Gastroesophageal sphincter (tissue), 4 donors: ENCODE measurements at regions not wholly inside any gene's neighbourhood (a gene's known extent, or its start where the extent isn't known, plus 50 kb on each side); places are given as distances from the start of the nearest gene placed in this dataset.

Experiments
- ATAC-seq: fragments of 150-250 bp; one replicate; pipeline ENCODE4 v1.9.1; 2016; ENCODE audit warnings: mild to moderate bottlenecking, moderate library complexity
- H3K27ac ChIP-seq, 4 donors: fragments of 200-600 bp; sonication (generic) in 3 of 4; 1 replicate in 3 of 4; 2 replicates in 1 of 4; pipeline ENCODE4 v1.5.1; 2016 to 2019
- H3K27me3 ChIP-seq: fragments of 200-600 bp; sonication (generic); one replicate; pipeline ENCODE4 v1.5.1; 2019
- H3K36me3 ChIP-seq, 2 donors: fragments of 200-600 bp; sonication (generic); one replicate each; pipeline ENCODE4 v1.5.1; 2019; ENCODE audit warnings: control low read depth in 1 of 2
- H3K4me1 ChIP-seq, 3 donors: fragments of 200-600 bp; sonication (generic); 1 replicate in 2 of 3; 2 replicates in 1 of 3; pipeline ENCODE4 v1.5.1; 2016 to 2019; ENCODE audit warnings: control low read depth in 2 of 3
- H3K4me3 ChIP-seq, 2 donors: fragments of 200-600 bp; sonication (generic); one replicate each; pipeline ENCODE4 v1.5.1; 2019; ENCODE audit warnings: mild to moderate bottlenecking in 1 of 2, moderate library complexity in 1 of 2
- H3K9me3 ChIP-seq, 3 donors: fragments of 200-600 bp; sonication (generic); one replicate each; pipeline ENCODE4 v1.5.1; 2017 to 2019; ENCODE audit warnings: control low read depth in 2 of 3
- CTCF ChIP-seq, 4 experiments: fragments of 200-600 bp in 2 of 4; fragments of 450-650 bp in 2 of 4; sonication (generic) in 1 of 4; IDR thresholded peaks; one replicate each; pipeline ENCODE4 v1.5.1; 2017 to 2019; ENCODE audit warnings: antibody characterized with exemption in 4 of 4, mild to moderate bottlenecking in 2 of 4, moderate library complexity in 2 of 4
- EP300 ChIP-seq: sonication (generic); formaldehyde crosslinking; IDR thresholded peaks from one replicate; pipeline ENCODE4 v1.6.1; 2017; ENCODE audit warnings: antibody characterized with exemption, mild to moderate bottlenecking
- POLR2A ChIP-seq, 2 donors: fragments of 450-650 bp; IDR thresholded peaks; one replicate each; pipeline ENCODE4 v1.6.1; 2017; ENCODE audit warnings: antibody characterized with exemption in 2 of 2, mild to moderate bottlenecking in 2 of 2, moderate library complexity in 1 of 2
- POLR2AphosphoS5 ChIP-seq: sonication (generic); formaldehyde crosslinking; IDR thresholded peaks from one replicate; pipeline ENCODE4 v1.6.1; 2017; ENCODE audit warnings: antibody characterized with exemption
- WGBS, 2 donors: methylation state at CpG; one replicate each; pipeline ENCODE4 v1.1.5; 2018; ENCODE audit warnings: low coverage in 1 of 2; 5-methylcytosine and 5-hydroxymethylcytosine counted together

DNA sequence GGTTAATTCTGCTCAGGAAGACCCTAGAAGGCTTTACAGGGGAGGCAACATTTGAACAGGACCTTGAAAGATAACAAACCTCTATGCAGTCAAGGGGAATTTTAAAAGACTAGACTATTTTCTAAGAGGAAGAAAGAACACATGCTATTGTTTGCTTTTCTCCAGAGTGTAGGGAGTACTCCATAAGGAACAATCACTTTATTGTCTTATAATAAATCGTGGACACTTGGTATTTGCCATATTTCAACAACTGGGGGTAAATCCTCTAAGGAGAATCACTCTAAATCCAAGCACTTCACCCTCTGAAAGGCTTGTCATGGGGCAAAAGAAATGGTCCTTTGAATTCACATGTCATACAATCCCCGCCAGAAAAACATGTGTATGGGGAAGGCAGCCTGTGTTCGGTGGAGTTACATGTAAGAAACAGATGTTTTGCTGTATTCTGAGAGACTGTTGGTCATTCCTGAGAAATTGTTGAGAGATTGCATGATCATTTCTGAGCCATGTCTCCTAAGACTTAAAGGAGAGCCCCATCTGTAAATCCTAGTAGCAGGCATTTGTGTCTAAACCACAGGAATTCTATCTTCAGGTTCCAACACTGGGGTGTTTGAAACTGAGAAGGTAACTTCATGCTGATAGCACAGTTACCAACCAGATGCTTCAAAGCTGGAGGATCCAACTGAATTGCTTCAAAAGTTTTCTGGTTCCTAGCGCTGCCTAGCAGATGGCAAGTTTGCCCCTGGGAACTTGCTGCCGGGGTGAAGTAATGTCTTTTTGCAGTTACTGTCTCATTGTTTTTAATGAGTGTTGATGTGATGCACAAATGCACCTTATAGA, 66.8 kb downstream of the FZD4 start:
- Histone ChIP-seq H3K9me3 (no peaks in the 10 kb centered on the region), H3K27ac (no peak overlapping the region), H3K4me3 (no peak overlapping the region), H3K36me3 (peaks cover 0 to 5% of the 10 kb centered on the region in 2 donors), H3K4me1 (no peaks in the 10 kb centered on the region), H3K27me3 (no peaks in the 10 kb centered on the region)
- 89 to 90% methylated on average over 1 to 5 of the region's 5 CpGs for WGBS, 2 donors
- ATAC-seq: no peak
- TF ChIP-seq EP300: no peak
- TF ChIP-seq POLR2AphosphoS5: no peak
- TF ChIP-seq POLR2A (IDR thresholded peaks at IDR 0.05): no peak
- no peak for TF ChIP-seq CTCF (IDR thresholded peaks at IDR 0.05)

- 100% methylated on average over 1 of the region's 1 CpG; no CpG with 5 or more reads in 1 of the 2 donors for WGBS, 2 donors
- Histone ChIP-seq H3K4me1 (no peaks in the 10 kb centered on the region), H3K27ac (no peak overlapping the region), H3K36me3 (peaks cover 0 to 5% of the 10 kb centered on the region in 2 donors), H3K9me3 (no peaks in the 10 kb centered on the region), H3K27me3 (no peaks in the 10 kb centered on the region), H3K4me3 (no peak overlapping the region)
- ATAC-seq: no peak
- no peak for TF ChIP-seq POLR2A (IDR thresholded peaks at IDR 0.05)
- no peak for TF ChIP-seq POLR2AphosphoS5
- TF ChIP-seq EP300: no peak
- TF ChIP-seq CTCF (IDR thresholded peaks at IDR 0.05): no peak
Measured at GRCh38 chr11:86889001-86889341, 66.2 kb downstream of the FZD4 start.

GRCh38 chr11:86891036-86891435, 64.2 kb downstream of the FZD4 start:
- WGBS, 2 donors: 63 to 88% methylated on average over 2 of the region's 2 CpGs
- no peak for ATAC-seq
- TF ChIP-seq POLR2A (IDR thresholded peaks at IDR 0.05): no peak
- TF ChIP-seq EP300: no peak
- no peak for TF ChIP-seq POLR2AphosphoS5
- no peak for TF ChIP-seq CTCF (IDR thresholded peaks at IDR 0.05)

DNA sequence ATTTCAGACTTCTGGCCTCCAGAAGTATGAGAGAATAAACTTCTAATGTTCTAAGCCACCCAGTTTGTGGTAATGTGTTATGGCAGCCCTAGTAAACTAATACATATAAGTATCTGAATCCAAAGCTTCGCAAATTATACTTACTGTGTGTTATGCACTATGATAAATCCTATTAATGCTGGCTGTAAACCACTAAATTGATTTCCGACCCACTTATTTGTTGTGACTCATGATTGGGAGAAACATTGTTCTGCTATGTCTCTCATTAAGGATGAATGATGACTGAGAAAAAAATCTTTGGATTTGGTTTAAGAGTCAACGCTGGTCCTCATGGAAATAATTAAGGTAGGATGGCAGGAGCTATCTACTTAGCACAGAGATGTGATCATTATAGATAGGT, 62.0 kb downstream of the FZD4 start:
- peaks cover 0 to 3% (median 0%) of the 10 kb centered on the region in 3 donors for H3K4me1 ChIP-seq
- ATAC-seq: no peak
- TF ChIP-seq CTCF (IDR thresholded peaks at IDR 0.05) (no peak), POLR2AphosphoS5 (no peak), POLR2A (IDR thresholded peaks at IDR 0.05) (no peak), EP300 (no peak)
- no peaks in the 10 kb centered on the region for H3K9me3 ChIP-seq
- H3K4me3 ChIP-seq: no peak overlapping the region
- no peak overlapping the region for H3K27ac ChIP-seq
- no peaks in the 10 kb centered on the region for H3K27me3 ChIP-seq
- 67 to 86% methylated on average over 3 of the region's 3 CpGs for WGBS, 2 donors
- H3K36me3 ChIP-seq: peaks cover 0 to 5% of the 10 kb centered on the region in 2 donors

More at GRCh38 chr11:86891036-86891435, 64.2 kb downstream of the FZD4 start:
- Histone ChIP-seq H3K36me3 (peaks cover 0 to 5% of the 10 kb centered on the region in 2 donors), H3K9me3 (no peaks in the 10 kb centered on the region), H3K27me3 (no peaks in the 10 kb centered on the region), H3K4me3 (no peak overlapping the region), H3K27ac (no peak overlapping the region), H3K4me1 (no peaks in the 10 kb centered on the region)
